Endodermal cell (in vitro differentiated cells): ENCODE measurements at regions not wholly inside any gene's neighbourhood (a gene's known extent, or its start where the extent isn't known, plus 50 kb on each side); places are given as distances from the start of the nearest gene placed in this dataset.

Experiments used
- DNase-seq: peaks from one replicate; pipeline ENCODE4 v3.0.0-alpha.2; 2017
- H3K27ac ChIP-seq: 2 replicates; pipeline ENCODE4 v1.5.1; 2013; ENCODE audit warnings: mild to moderate bottlenecking, low read depth, low read length, moderate library complexity
- H3K27me3 ChIP-seq: 2 replicates; pipeline ENCODE4 v1.6.1; 2013; ENCODE audit warnings: mild to moderate bottlenecking, low read length, moderate library complexity; ENCODE audit not compliant: insufficient read depth, control insufficient read depth, poor library complexity, severe bottlenecking
- H3K36me3 ChIP-seq: 2 replicates; pipeline ENCODE4 v1.7.0; 2013; ENCODE audit warnings: mild to moderate bottlenecking, low read length, moderate library complexity; ENCODE audit not compliant: control insufficient read depth, insufficient read depth
- H3K4me1 ChIP-seq: one replicate; pipeline ENCODE4 v1.7.0; 2013; ENCODE audit warnings: low read length; ENCODE audit not compliant: control insufficient read depth, insufficient read depth
- H3K4me3 ChIP-seq: 2 replicates; pipeline ENCODE4 v1.5.1; 2013; ENCODE audit warnings: mild to moderate bottlenecking, low read length, moderate library complexity
- H3K9ac ChIP-seq: 2 replicates; pipeline ENCODE4 v1.6.1; 2013; ENCODE audit warnings: mild to moderate bottlenecking, low read length, moderate library complexity; ENCODE audit not compliant: poor library complexity, severe bottlenecking; ENCODE audit errors: extremely low read depth
- H3K9me3 ChIP-seq: 2 replicates; pipeline ENCODE4 v1.6.1; 2013; ENCODE audit warnings: mild to moderate bottlenecking, low read length, moderate library complexity; ENCODE audit not compliant: control insufficient read depth
- H3K27ac Mint-ChIP-seq: 2 replicates; pipeline ENCODE4 v1.8.0; 2020; ENCODE audit warnings: mixed read lengths
- H3K27me3 Mint-ChIP-seq: 2 replicates; pipeline ENCODE4 v1.8.0; 2021; ENCODE audit warnings: mild to moderate bottlenecking, mixed read lengths; ENCODE audit not compliant: insufficient read depth
- H3K36me3 Mint-ChIP-seq: 2 replicates; pipeline ENCODE4 v1.8.0; 2020; ENCODE audit warnings: low read depth, mixed read lengths
- H3K4me1 Mint-ChIP-seq: 2 replicates; pipeline ENCODE4 v1.8.0; 2020; ENCODE audit warnings: mixed read lengths
- H3K4me3 Mint-ChIP-seq: 2 replicates; pipeline ENCODE4 v1.8.0; 2020; ENCODE audit warnings: mild to moderate bottlenecking, moderate library complexity, mixed read lengths
- H3K9me3 Mint-ChIP-seq: 2 replicates; pipeline ENCODE4 v1.8.0; 2020; ENCODE audit warnings: mild to moderate bottlenecking, mixed read lengths
- WGBS, 2 experiments: methylation state at CpG; one replicate each; pipeline versions ENCODE4 v1.1.5 to v1.1.7; 2013; ENCODE audit warnings: missing lambda C conversion rate in 2 of 2, mixed read lengths in 1 of 2; ENCODE audit not compliant: insufficient coverage in 1 of 2, insufficient read length in 1 of 2; 5-methylcytosine and 5-hydroxymethylcytosine counted together
- TF ChIP-seq, protein P1 (sequence below): fragments of 200-600 bp; sonication (generic); conservative IDR thresholded peaks from 2 replicates; pipeline ENCODE4 v1.5.0; 2021; ENCODE audit warnings: antibody characterized with exemption, mild to moderate bottlenecking

DNA sequence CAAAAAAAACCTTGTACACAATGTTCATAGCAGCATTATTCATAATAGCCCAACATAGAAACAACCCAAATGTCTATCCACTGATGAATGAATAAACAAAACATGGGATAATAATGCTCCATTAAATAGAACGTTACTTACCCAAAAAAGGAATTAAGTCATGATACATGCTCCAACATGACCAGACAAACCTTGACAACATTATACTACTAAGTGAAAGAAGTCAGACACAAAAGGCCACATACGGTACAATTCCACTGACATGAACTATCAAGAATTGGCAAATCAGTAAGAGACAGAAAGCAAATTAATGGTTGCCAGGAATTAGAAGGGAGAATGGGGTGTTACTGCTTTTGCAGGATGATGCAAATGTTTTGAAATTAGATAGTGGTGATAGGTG lies 193.8 kb upstream of the SHISA6 start:
- Histone ChIP-seq H3K9me3 (peaks cover under 1% of the 10 kb centered on the region), H3K4me1 (no peaks in the 10 kb centered on the region), H3K36me3 (no peaks in the 10 kb centered on the region), H3K27me3 (no peaks in the 10 kb centered on the region), H3K9ac (no peak overlapping the region), H3K4me3 (no peak overlapping the region), H3K27ac (no peak overlapping the region)
- no peak for DNase-seq
- Mint-ChIP-seq H3K36me3 (no peaks in the 10 kb centered on the region), H3K27me3 (no peaks in the 10 kb centered on the region), H3K9me3 (no peaks in the 10 kb centered on the region), H3K27ac (no peak overlapping the region), H3K4me3 (no peak overlapping the region), H3K4me1 (no peaks in the 10 kb centered on the region)
- WGBS, 2 experiments: 84% methylated on average over 2 of the region's 2 CpGs; no CpG with 5 or more reads in 1 of the 2 experiments
- TF ChIP-seq, protein P1, sequence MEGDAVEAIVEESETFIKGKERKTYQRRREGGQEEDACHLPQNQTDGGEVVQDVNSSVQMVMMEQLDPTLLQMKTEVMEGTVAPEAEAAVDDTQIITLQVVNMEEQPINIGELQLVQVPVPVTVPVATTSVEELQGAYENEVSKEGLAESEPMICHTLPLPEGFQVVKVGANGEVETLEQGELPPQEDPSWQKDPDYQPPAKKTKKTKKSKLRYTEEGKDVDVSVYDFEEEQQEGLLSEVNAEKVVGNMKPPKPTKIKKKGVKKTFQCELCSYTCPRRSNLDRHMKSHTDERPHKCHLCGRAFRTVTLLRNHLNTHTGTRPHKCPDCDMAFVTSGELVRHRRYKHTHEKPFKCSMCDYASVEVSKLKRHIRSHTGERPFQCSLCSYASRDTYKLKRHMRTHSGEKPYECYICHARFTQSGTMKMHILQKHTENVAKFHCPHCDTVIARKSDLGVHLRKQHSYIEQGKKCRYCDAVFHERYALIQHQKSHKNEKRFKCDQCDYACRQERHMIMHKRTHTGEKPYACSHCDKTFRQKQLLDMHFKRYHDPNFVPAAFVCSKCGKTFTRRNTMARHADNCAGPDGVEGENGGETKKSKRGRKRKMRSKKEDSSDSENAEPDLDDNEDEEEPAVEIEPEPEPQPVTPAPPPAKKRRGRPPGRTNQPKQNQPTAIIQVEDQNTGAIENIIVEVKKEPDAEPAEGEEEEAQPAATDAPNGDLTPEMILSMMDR: no peak

DNA sequence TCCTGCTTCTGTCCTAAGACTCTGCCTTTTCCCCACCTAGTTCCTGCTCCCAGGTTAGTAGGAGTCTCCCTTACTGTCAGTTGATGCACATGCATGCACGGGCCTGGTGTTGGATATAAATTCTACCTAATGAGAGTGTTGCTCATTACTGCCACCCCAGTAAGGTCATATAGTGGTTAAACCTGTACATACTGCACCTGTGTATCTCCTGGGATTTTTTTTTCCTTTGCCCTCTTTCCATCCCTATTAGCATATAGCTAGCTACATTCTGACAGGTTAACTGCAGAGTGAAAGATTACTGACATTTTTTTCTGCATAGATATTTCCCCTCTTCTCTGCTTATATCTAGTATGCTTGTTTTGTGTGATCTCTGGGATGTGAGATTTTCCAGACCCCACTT lies 201.5 kb upstream of the PIRT start:
- no peak overlapping the region for H3K4me3 ChIP-seq
- H3K4me1 ChIP-seq: no peaks in the 10 kb centered on the region
- no peaks in the 10 kb centered on the region for H3K36me3 ChIP-seq
- Mint-ChIP-seq H3K36me3 (no peaks in the 10 kb centered on the region), H3K27ac (no peak overlapping the region), H3K4me1 (peaks cover 2% of the 10 kb centered on the region), H3K4me3 (no peak overlapping the region), H3K27me3 (no peaks in the 10 kb centered on the region), H3K9me3 (peaks cover 35% of the 10 kb centered on the region)
- H3K9ac ChIP-seq: no peak overlapping the region
- H3K27ac ChIP-seq: no peak overlapping the region
- TF ChIP-seq, protein P1: no peak
- H3K9me3 ChIP-seq: peaks cover 41% of the 10 kb centered on the region
- WGBS, 2 experiments: 95% methylated on average over 1 of the region's 1 CpG; no CpG with 5 or more reads in 1 of the 2 experiments
- H3K27me3 ChIP-seq: no peaks in the 10 kb centered on the region
- DNase-seq: no peak

DNA sequence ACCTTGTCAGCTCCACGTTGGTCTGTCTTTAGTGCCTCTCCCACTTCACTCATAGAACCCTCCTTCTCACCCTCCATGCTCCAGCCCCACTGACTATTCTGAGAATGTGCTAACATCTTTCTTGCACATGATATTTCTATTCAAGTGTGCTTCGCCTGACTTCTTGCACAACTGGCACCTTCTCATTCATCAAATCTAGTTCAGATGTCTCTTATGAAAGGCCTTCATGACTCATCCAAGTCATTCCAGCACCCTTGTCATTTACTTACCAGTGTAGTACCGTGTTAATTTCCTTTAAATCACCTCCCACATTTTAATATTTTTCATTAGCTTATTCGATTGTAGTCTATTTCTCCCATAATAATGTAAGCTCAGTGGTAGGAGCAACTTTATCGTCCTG lies 197.8 kb upstream of the PIRT start:
- no peaks in the 10 kb centered on the region for H3K36me3 ChIP-seq
- Mint-ChIP-seq H3K9me3 (peaks cover 25% of the 10 kb centered on the region), H3K27ac (no peak overlapping the region), H3K4me1 (peaks cover 19% of the 10 kb centered on the region), H3K4me3 (no peak overlapping the region), H3K27me3 (no peaks in the 10 kb centered on the region), H3K36me3 (peaks cover 2% of the 10 kb centered on the region)
- 94 to 96% methylated on average over 2 to 4 of the region's 5 CpGs for WGBS, 2 experiments
- H3K9ac ChIP-seq: no peak overlapping the region
- peaks cover 3% of the 10 kb centered on the region for H3K4me1 ChIP-seq
- no peak for DNase-seq
- H3K27ac ChIP-seq: no peak overlapping the region
- no peaks in the 10 kb centered on the region for H3K27me3 ChIP-seq
- peaks cover 27% of the 10 kb centered on the region for H3K9me3 ChIP-seq
- TF ChIP-seq, protein P1: no peak
- H3K4me3 ChIP-seq: no peak overlapping the region
